ENCODE measurements at regions not wholly inside any gene's neighbourhood (a gene's known extent, or its start where the extent isn't known, plus 50 kb on each side); places are given as distances from the start of the nearest gene placed in this dataset.

DNA sequence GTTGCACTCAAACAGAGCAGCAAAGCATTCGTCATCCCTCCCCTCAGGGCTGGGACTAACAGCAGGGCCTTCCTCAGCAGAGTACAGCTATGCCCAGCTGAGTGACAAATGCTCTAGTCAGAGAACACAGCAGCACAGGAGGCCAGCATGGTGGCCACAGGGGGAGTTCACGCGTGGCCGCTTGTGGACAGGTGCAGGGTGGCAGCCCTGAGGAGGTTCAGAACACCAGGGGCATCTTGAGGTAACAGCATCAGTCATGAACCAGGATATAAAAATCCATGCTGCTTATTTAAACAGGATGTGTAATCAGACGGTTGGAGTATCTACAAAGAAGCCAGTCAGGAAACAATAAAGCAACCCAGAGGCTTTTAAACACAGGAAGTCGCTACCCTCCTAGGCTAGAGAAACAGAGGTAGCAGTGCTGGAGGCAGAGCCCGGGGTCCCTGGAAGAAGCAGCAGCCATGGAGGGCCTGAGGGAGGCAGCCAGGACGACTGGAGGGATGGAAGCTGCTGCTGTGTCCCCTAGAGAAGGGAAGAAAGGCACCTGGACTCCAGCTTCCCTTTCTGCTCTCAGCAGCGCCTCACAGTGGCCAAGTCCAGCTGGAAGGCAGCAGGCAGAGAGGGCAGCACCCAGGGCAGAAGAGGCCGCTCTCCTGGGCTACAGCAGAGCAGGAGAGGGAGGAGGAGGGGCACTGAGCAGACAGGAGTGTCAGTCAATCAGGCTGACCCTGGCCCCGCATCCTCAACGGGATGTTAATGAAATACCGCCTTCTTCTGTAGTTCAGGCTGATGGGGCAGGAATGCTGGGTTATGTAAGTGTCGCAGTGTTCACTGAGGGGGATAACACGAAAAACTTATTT is 70.8 kb upstream of the UCN3 start:
- ChIA-PET CTCF (ENCODE audit: unreplicated experiment) (no interaction called here), POLR2A (no interaction called here)
- Histone ChIP-seq H3K9me3 (ENCODE audit: low read length) (no peaks in the 10 kb centered on the region), H3K36me3 (ENCODE audit: insufficient read depth, low read length) (no peaks in the 10 kb centered on the region), H4K20me1 (ENCODE audit: insufficient read depth, low read length) (no peaks in the 10 kb centered on the region), H3K9me2 (ENCODE audit: insufficient read depth, low read length) (no peaks in the 10 kb centered on the region), H3K79me2 (ENCODE audit: insufficient read depth, low read depth, low read length) (no peaks in the 10 kb centered on the region), H3K27ac (ENCODE audit: low read depth, low read length, poor library complexity, severe bottlenecking) (no peak overlapping the region), H2AFZ (ENCODE audit: low read length) (no peak overlapping the region), H3K4me1 (ENCODE audit: insufficient read depth, low read length, poor library complexity, severe bottlenecking) (no peaks in the 10 kb centered on the region), H3K4me3 (ENCODE audit: low read depth, low read length, poor library complexity, severe bottlenecking) (no peak overlapping the region), H3K4me2 (ENCODE audit: low read length) (no peak overlapping the region)
- peak; percentile 13 for DNase-seq (ENCODE audit: low spot score)
- no TSS peak for BruUV-seq (replicated peaks)
- TF ChIP-seq EZH2phosphoT487 (IDR thresholded peaks at IDR 0.05; ENCODE audit: borderline replicate concordance, low read depth, low read length) (no peak), CTCF (conservative IDR thresholded peaks at IDR 0.05; ENCODE audit: low read length) (peak; percentile 66)
- intact Hi-C loops (cut with micrococcal nuclease; ENCODE audit: unreplicated experiment) = no loop called here

GRCh38 chr10:5297466-5297865 is 67.3 kb upstream of the UCN3 start:
- Histone ChIP-seq H3K9me3 (ENCODE audit: low read length) (no peaks in the 10 kb centered on the region), H3K27ac (ENCODE audit: low read depth, low read length, poor library complexity, severe bottlenecking) (no peak overlapping the region), H4K20me1 (ENCODE audit: insufficient read depth, low read length) (no peaks in the 10 kb centered on the region), H2AFZ (ENCODE audit: low read length) (no peak overlapping the region), H3K4me2 (ENCODE audit: low read length) (no peak overlapping the region), H3K4me1 (ENCODE audit: insufficient read depth, low read length, poor library complexity, severe bottlenecking) (no peaks in the 10 kb centered on the region), H3K9me2 (ENCODE audit: insufficient read depth, low read length) (no peaks in the 10 kb centered on the region), H3K4me3 (ENCODE audit: low read depth, low read length, poor library complexity, severe bottlenecking) (no peak overlapping the region), H3K36me3 (ENCODE audit: insufficient read depth, low read length) (no peaks in the 10 kb centered on the region), H3K79me2 (ENCODE audit: insufficient read depth, low read depth, low read length) (no peaks in the 10 kb centered on the region)
- no TSS peak for BruUV-seq (replicated peaks)
- intact Hi-C loops (cut with micrococcal nuclease; ENCODE audit: unreplicated experiment) = no loop called here
- POLR2A ChIA-PET = no interaction called here
- CTCF ChIA-PET (ENCODE audit: unreplicated experiment) = no interaction called here
- DNase-seq (ENCODE audit: low spot score) = no peak
- TF ChIP-seq CTCF (conservative IDR thresholded peaks at IDR 0.05; ENCODE audit: low read length) = no peak
- TF ChIP-seq EZH2phosphoT487 (IDR thresholded peaks at IDR 0.05; ENCODE audit: borderline replicate concordance, low read depth, low read length) = no peak

- Histone ChIP-seq H3K27ac (ENCODE audit: low read depth, low read length, poor library complexity, severe bottlenecking) (no peak overlapping the region), H3K36me3 (ENCODE audit: insufficient read depth, low read length) (no peaks in the 10 kb centered on the region), H3K4me1 (ENCODE audit: insufficient read depth, low read length, poor library complexity, severe bottlenecking) (no peaks in the 10 kb centered on the region), H2AFZ (ENCODE audit: low read length) (no peak overlapping the region), H3K79me2 (ENCODE audit: insufficient read depth, low read depth, low read length) (no peaks in the 10 kb centered on the region), H3K4me2 (ENCODE audit: low read length) (no peak overlapping the region), H3K4me3 (ENCODE audit: low read depth, low read length, poor library complexity, severe bottlenecking) (no peak overlapping the region), H4K20me1 (ENCODE audit: insufficient read depth, low read length) (no peaks in the 10 kb centered on the region), H3K9me2 (ENCODE audit: insufficient read depth, low read length) (no peaks in the 10 kb centered on the region), H3K9me3 (ENCODE audit: low read length) (no peaks in the 10 kb centered on the region)
- intact Hi-C loops (cut with micrococcal nuclease; ENCODE audit: unreplicated experiment) = no loop called here
- TF ChIP-seq CTCF (conservative IDR thresholded peaks at IDR 0.05; ENCODE audit: low read length) = no peak
- no peak for TF ChIP-seq EZH2phosphoT487 (IDR thresholded peaks at IDR 0.05; ENCODE audit: borderline replicate concordance, low read depth, low read length)
- POLR2A ChIA-PET = interaction anchor here (1.3 kb wide), 1 partner anchor 16 kb away, joined by 3 read pairs; no protein-coding TSS in a partner anchor
- no peak for DNase-seq (ENCODE audit: low spot score)
- CTCF ChIA-PET (ENCODE audit: unreplicated experiment) = no interaction called here
- BruUV-seq (replicated peaks) = no TSS peak
Observed at GRCh38 chr10:5297996-5298395, 66.8 kb upstream of the UCN3 start.
